ENCODE measurements at regions not wholly inside any gene's neighbourhood (a gene's known extent, or its start where the extent isn't known, plus 50 kb on each side); places are given as distances from the start of the nearest gene placed in this dataset.
A peak's percentile ranks its signal among the peaks of the same experiment; 100 is the strongest.

DNA sequence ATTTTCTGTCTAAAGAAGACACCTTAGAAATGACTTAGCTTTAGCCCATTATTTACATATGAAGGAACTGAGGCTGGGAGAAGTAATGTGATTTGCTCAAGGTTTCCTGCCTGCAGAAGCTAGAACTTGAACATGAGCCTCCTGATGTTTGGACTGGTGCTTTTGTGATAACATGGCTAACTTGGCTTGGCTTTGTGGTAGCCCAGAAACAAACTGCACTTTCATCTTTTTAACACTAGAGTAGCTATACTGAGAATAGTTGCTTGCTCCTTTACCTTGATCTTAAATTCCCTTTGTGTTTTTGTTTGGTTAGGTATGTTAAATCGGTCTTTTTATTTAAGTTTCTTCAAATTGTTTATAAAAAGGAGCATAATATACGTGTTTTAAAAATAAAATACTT, 163.5 kb upstream of the MANEA start:
- Histone ChIP-seq H3K27ac (ENCODE audit: low read depth, low read length) (no peak overlapping the region), H3K9me2 (ENCODE audit: insufficient read depth) (no peaks in the 10 kb centered on the region), H3K79me2 (ENCODE audit: insufficient read depth, low read length) (no peaks in the 10 kb centered on the region), H3K36me3 (ENCODE audit: control insufficient read depth in 1 of 2, insufficient read depth in 2 of 2, low read length in 2 of 2) (no peaks in the 10 kb centered on the region), H2AFZ (ENCODE audit: low read depth, low read length, poor library complexity, severe bottlenecking) (no peak overlapping the region), H3K4me2 (ENCODE audit: low read length) (no peak overlapping the region), H3K4me1 (ENCODE audit: control insufficient read depth in 1 of 2, insufficient read depth in 2 of 2, low read length in 2 of 2) (no peaks in the 10 kb centered on the region), H4K20me1 (ENCODE audit: insufficient read depth) (no peaks in the 10 kb centered on the region), H3K9ac (ENCODE audit: low read length) (no peak overlapping the region), H3K27me3 (ENCODE audit: insufficient read depth, low read length) (no peaks in the 10 kb centered on the region), H3K4me3 (replicated peaks in 1 of 2; ENCODE audit: low read depth in 1 of 2, low read length in 2 of 2) (no peak overlapping the region), H3K9me3 (ENCODE audit: control insufficient read depth in 1 of 2, insufficient read depth in 1 of 2, low read depth in 1 of 2, low read length in 2 of 2) (no peaks in the 10 kb centered on the region)
- no peak; the same call in 1 of the 2 replicates for ATAC-seq
- ChIA-PET CTCF (no interaction called here), POLR2A (no interaction called here), RAD21 (ENCODE audit: low non-redundant PET in 1 of 2, low total read pairs in 2 of 2, uncharacterized antibody in 2 of 2, unreplicated experiment in 2 of 2) (no interaction called here)
- DNase-seq (ENCODE audit: low read depth, low spot score) = no peak
- intact Hi-C loops (cut with micrococcal nuclease) = no loop called here
- BruUV-seq (replicated peaks) = no TSS peak
- no peak for TF ChIP-seq JUND (IDR thresholded peaks at IDR 0.05)
- TF ChIP-seq, protein P1, sequence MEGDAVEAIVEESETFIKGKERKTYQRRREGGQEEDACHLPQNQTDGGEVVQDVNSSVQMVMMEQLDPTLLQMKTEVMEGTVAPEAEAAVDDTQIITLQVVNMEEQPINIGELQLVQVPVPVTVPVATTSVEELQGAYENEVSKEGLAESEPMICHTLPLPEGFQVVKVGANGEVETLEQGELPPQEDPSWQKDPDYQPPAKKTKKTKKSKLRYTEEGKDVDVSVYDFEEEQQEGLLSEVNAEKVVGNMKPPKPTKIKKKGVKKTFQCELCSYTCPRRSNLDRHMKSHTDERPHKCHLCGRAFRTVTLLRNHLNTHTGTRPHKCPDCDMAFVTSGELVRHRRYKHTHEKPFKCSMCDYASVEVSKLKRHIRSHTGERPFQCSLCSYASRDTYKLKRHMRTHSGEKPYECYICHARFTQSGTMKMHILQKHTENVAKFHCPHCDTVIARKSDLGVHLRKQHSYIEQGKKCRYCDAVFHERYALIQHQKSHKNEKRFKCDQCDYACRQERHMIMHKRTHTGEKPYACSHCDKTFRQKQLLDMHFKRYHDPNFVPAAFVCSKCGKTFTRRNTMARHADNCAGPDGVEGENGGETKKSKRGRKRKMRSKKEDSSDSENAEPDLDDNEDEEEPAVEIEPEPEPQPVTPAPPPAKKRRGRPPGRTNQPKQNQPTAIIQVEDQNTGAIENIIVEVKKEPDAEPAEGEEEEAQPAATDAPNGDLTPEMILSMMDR (IDR thresholded peaks at IDR 0.05 in 2 of 3, conservative IDR thresholded peaks at IDR 0.05 in 1 of 3; ENCODE audit: borderline replicate concordance in 1 of 3, insufficient read depth in 1 of 3, low read depth in 2 of 3, low read length in 2 of 3) = peak in 1 of 3 experiments; percentile 20; a peak in 1 of 6 replicates

GRCh38 chr6:95417856-95418255, 159.5 kb upstream of the MANEA start:
- ChIA-PET CTCF (no interaction called here), RAD21 (ENCODE audit: low non-redundant PET in 1 of 2, low total read pairs in 2 of 2, uncharacterized antibody in 2 of 2, unreplicated experiment in 2 of 2) (no interaction called here), POLR2A (no interaction called here)
- Histone ChIP-seq H4K20me1 (ENCODE audit: insufficient read depth) (no peaks in the 10 kb centered on the region), H3K9me2 (ENCODE audit: insufficient read depth) (no peaks in the 10 kb centered on the region), H3K27me3 (ENCODE audit: insufficient read depth, low read length) (no peaks in the 10 kb centered on the region), H3K79me2 (ENCODE audit: insufficient read depth, low read length) (no peaks in the 10 kb centered on the region), H2AFZ (ENCODE audit: low read depth, low read length, poor library complexity, severe bottlenecking) (no peak overlapping the region), H3K9ac (ENCODE audit: low read length) (no peak overlapping the region), H3K27ac (ENCODE audit: low read depth, low read length) (no peak overlapping the region), H3K36me3 (ENCODE audit: control insufficient read depth in 1 of 2, insufficient read depth in 2 of 2, low read length in 2 of 2) (no peaks in the 10 kb centered on the region), H3K9me3 (ENCODE audit: control insufficient read depth in 1 of 2, insufficient read depth in 1 of 2, low read depth in 1 of 2, low read length in 2 of 2) (peaks cover 0 to 2% of the 10 kb centered on the region in 2 experiments; a peak in 2 of 4 replicates), H3K4me1 (ENCODE audit: control insufficient read depth in 1 of 2, insufficient read depth in 2 of 2, low read length in 2 of 2) (no peaks in the 10 kb centered on the region), H3K4me2 (ENCODE audit: low read length) (no peak overlapping the region), H3K4me3 (replicated peaks in 1 of 2; ENCODE audit: low read depth in 1 of 2, low read length in 2 of 2) (no peak overlapping the region)
- no peak for ATAC-seq
- no TSS peak for BruUV-seq (replicated peaks)
- no peak for DNase-seq (ENCODE audit: low read depth, low spot score)
- intact Hi-C loops (cut with micrococcal nuclease) = no loop called here
- TF ChIP-seq, protein P1 (IDR thresholded peaks at IDR 0.05 in 2 of 3, conservative IDR thresholded peaks at IDR 0.05 in 1 of 3; ENCODE audit: borderline replicate concordance in 1 of 3, insufficient read depth in 1 of 3, low read depth in 2 of 3, low read length in 2 of 3) = no peak
- no peak for TF ChIP-seq EGR1 (IDR thresholded peaks at IDR 0.05; ENCODE audit: low read depth)
- TF ChIP-seq ELF1 (IDR thresholded peaks at IDR 0.05; ENCODE audit: borderline replicate concordance, low read depth) = no peak
- TF ChIP-seq POLR2A (IDR thresholded peaks at IDR 0.05; ENCODE audit: borderline replicate concordance, extremely low read depth, insufficient read depth, insufficient read length) = no peak
- no peak for TF ChIP-seq YY1 (IDR thresholded peaks at IDR 0.05; ENCODE audit: extremely low read depth, insufficient replicate concordance, low read depth, low read length)
- TF ChIP-seq CEBPB (IDR thresholded peaks at IDR 0.05; ENCODE audit: low read depth) = no peak
- no peak for TF ChIP-seq POLR2AphosphoS5 (IDR thresholded peaks at IDR 0.05; ENCODE audit: low read depth, low read length)
- TF ChIP-seq REST (IDR thresholded peaks at IDR 0.05; ENCODE audit: low read depth) = no peak
- no peak for TF ChIP-seq EZH2 (IDR thresholded peaks at IDR 0.05)
- no peak for TF ChIP-seq TCF7L2 (IDR thresholded peaks at IDR 0.05; ENCODE audit: borderline replicate concordance, extremely low read depth, insufficient read depth, insufficient read length)
